Prostate gland (tissue), 2 donors: ENCODE measurements at regions not wholly inside any gene's neighbourhood (a gene's known extent, or its start where the extent isn't known, plus 50 kb on each side); places are given as distances from the start of the nearest gene placed in this dataset.

Experiments used
- POLR2AphosphoS5 ChIP-seq: sonication (generic); formaldehyde crosslinking; IDR thresholded peaks from one replicate; pipeline ENCODE4 v1.6.1; 2017; ENCODE audit warnings: antibody characterized with exemption
- TF ChIP-seq, protein P1 (sequence below), 4 experiments: fragments of 200-600 bp in 2 of 4; fragments of 450-650 bp in 2 of 4; sonication (generic) in 2 of 4; IDR thresholded peaks; 1 replicate in 3 of 4; 2 replicates in 1 of 4; pipeline ENCODE4 v1.5.1; 2016 to 2019; ENCODE audit warnings: antibody characterized with exemption in 4 of 4, mild to moderate bottlenecking in 2 of 4, moderate library complexity in 2 of 4

DNA sequence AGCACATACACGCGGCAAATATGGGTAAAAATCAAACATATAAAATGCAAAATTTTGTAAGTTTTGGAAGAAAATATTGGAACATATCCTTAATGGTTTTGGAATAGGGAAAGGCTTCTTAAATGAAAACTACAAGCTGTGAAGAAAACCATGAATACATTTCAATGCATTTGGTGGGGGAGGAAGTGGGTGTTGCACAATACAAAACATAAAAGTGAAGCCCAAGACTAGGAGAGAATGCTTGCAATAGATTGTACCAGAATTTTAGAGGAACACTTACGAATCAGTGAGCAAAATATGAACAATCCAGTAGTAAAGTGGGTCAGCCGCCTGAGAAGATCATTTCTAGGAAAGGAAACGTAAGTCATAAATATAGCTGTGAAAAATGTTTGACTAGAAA, 322.6 kb upstream of the MKI67 start:
- TF ChIP-seq, protein P1, sequence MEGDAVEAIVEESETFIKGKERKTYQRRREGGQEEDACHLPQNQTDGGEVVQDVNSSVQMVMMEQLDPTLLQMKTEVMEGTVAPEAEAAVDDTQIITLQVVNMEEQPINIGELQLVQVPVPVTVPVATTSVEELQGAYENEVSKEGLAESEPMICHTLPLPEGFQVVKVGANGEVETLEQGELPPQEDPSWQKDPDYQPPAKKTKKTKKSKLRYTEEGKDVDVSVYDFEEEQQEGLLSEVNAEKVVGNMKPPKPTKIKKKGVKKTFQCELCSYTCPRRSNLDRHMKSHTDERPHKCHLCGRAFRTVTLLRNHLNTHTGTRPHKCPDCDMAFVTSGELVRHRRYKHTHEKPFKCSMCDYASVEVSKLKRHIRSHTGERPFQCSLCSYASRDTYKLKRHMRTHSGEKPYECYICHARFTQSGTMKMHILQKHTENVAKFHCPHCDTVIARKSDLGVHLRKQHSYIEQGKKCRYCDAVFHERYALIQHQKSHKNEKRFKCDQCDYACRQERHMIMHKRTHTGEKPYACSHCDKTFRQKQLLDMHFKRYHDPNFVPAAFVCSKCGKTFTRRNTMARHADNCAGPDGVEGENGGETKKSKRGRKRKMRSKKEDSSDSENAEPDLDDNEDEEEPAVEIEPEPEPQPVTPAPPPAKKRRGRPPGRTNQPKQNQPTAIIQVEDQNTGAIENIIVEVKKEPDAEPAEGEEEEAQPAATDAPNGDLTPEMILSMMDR (IDR thresholded peaks at IDR 0.05) = no peak
- no peak for TF ChIP-seq POLR2AphosphoS5
